ENCODE measurements at regions not wholly inside any gene's neighbourhood (a gene's known extent, or its start where the extent isn't known, plus 50 kb on each side); places are given as distances from the start of the nearest gene placed in this dataset.

GRCh38 chr9:11968631-11969030, 724.6 kb upstream of the TYRP1 start:
- DNase-seq (ENCODE audit: low spot score), result no peak
- no peaks in the 10 kb centered on the region for H3K27me3 Mint-ChIP-seq (ENCODE audit: unreplicated experiment)
- H3K36me3 Mint-ChIP-seq (ENCODE audit: low read depth, unreplicated experiment), result no peaks in the 10 kb centered on the region
- no peak for TF ChIP-seq CTCF (IDR thresholded peaks at IDR 0.05; ENCODE audit: unreplicated experiment)
- no peaks in the 10 kb centered on the region for H3K9me3 Mint-ChIP-seq (ENCODE audit: unreplicated experiment)
- H3K4me1 Mint-ChIP-seq (ENCODE audit: unreplicated experiment), result no peaks in the 10 kb centered on the region
- no peak overlapping the region for H3K4me3 Mint-ChIP-seq (ENCODE audit: unreplicated experiment)
- H3K27ac Mint-ChIP-seq (ENCODE audit: unreplicated experiment), result no peak overlapping the region

GRCh38 chr9:11973011-11973410, 720.2 kb upstream of the TYRP1 start:
- no peak overlapping the region for H3K27ac Mint-ChIP-seq (ENCODE audit: unreplicated experiment)
- no peak overlapping the region for H3K4me3 Mint-ChIP-seq (ENCODE audit: unreplicated experiment)
- no peaks in the 10 kb centered on the region for H3K27me3 Mint-ChIP-seq (ENCODE audit: unreplicated experiment)
- H3K36me3 Mint-ChIP-seq (ENCODE audit: low read depth, unreplicated experiment), result no peaks in the 10 kb centered on the region
- no peaks in the 10 kb centered on the region for H3K4me1 Mint-ChIP-seq (ENCODE audit: unreplicated experiment)
- TF ChIP-seq CTCF (IDR thresholded peaks at IDR 0.05; ENCODE audit: unreplicated experiment), result no peak
- H3K9me3 Mint-ChIP-seq (ENCODE audit: unreplicated experiment), result no peaks in the 10 kb centered on the region
- no peak for DNase-seq (ENCODE audit: low spot score)

- Mint-ChIP-seq H3K4me1 (ENCODE audit: unreplicated experiment) (no peaks in the 10 kb centered on the region), H3K36me3 (ENCODE audit: low read depth, unreplicated experiment) (no peaks in the 10 kb centered on the region), H3K4me3 (ENCODE audit: unreplicated experiment) (no peak overlapping the region), H3K27me3 (ENCODE audit: unreplicated experiment) (no peaks in the 10 kb centered on the region), H3K9me3 (ENCODE audit: unreplicated experiment) (no peaks in the 10 kb centered on the region), H3K27ac (ENCODE audit: unreplicated experiment) (no peak overlapping the region)
- DNase-seq (ENCODE audit: low spot score), result no peak
- no peak for TF ChIP-seq CTCF (IDR thresholded peaks at IDR 0.05; ENCODE audit: unreplicated experiment)
Measured at GRCh38 chr9:11973511-11973910, 719.7 kb upstream of the TYRP1 start.

- Mint-ChIP-seq H3K4me3 (ENCODE audit: unreplicated experiment) (no peak overlapping the region), H3K27ac (ENCODE audit: unreplicated experiment) (no peak overlapping the region), H3K36me3 (ENCODE audit: low read depth, unreplicated experiment) (no peaks in the 10 kb centered on the region)
Measured at GRCh38 chr9:11992866-11993265, 700.3 kb upstream of the TYRP1 start.

GRCh38 chr9:12014488-12014887, 678.7 kb upstream of the TYRP1 start:
- Mint-ChIP-seq H3K4me3 (ENCODE audit: unreplicated experiment) (no peak overlapping the region), H3K27me3 (ENCODE audit: unreplicated experiment) (no peaks in the 10 kb centered on the region)

More at GRCh38 chr9:11992866-11993265, 700.3 kb upstream of the TYRP1 start:
- H3K4me1 Mint-ChIP-seq (ENCODE audit: unreplicated experiment), result peaks cover 5% of the 10 kb centered on the region
- no peaks in the 10 kb centered on the region for H3K9me3 Mint-ChIP-seq (ENCODE audit: unreplicated experiment)
- no peaks in the 10 kb centered on the region for H3K27me3 Mint-ChIP-seq (ENCODE audit: unreplicated experiment)
- DNase-seq (ENCODE audit: low spot score), result no peak
- no peak for TF ChIP-seq CTCF (IDR thresholded peaks at IDR 0.05; ENCODE audit: unreplicated experiment)

More at GRCh38 chr9:12014488-12014887, 678.7 kb upstream of the TYRP1 start:
- H3K4me1 Mint-ChIP-seq (ENCODE audit: unreplicated experiment), result no peaks in the 10 kb centered on the region
- TF ChIP-seq CTCF (IDR thresholded peaks at IDR 0.05; ENCODE audit: unreplicated experiment), result no peak
- no peak for DNase-seq (ENCODE audit: low spot score)
- no peaks in the 10 kb centered on the region for H3K36me3 Mint-ChIP-seq (ENCODE audit: low read depth, unreplicated experiment)
- H3K27ac Mint-ChIP-seq (ENCODE audit: unreplicated experiment), result no peak overlapping the region
- no peaks in the 10 kb centered on the region for H3K9me3 Mint-ChIP-seq (ENCODE audit: unreplicated experiment)
